ENCODE measurements at regions not wholly inside any gene's neighbourhood (a gene's known extent, or its start where the extent isn't known, plus 50 kb on each side); places are given as distances from the start of the nearest gene placed in this dataset.

DNA sequence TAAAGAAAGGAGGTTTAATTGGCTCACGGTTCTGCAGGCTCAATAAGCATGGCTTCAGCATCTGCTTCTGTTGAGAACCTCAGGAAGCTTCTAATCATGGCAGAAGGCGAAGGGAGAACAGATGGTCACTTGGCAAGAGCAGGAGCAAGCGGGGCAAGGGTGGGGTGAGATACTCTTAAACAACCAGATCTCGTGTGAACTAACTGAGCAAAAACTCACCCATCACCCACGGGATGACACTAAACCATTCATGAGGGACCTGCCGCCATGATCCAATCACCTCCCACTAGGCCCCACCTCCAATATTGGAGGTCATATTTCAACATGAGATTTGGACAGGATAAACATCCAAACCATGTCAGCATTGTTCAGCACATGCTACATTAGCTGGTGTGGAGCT, 89.1 kb upstream of the HAND1 start:
- Histone ChIP-seq H3K4me1 (ENCODE audit: insufficient read depth) (peaks cover 15% of the 10 kb centered on the region), H3K79me2 (replicated peaks; ENCODE audit: insufficient read depth) (no peaks in the 10 kb centered on the region), H4K20me1 (replicated peaks; ENCODE audit: insufficient read depth) (0 out of 2 replicates have a peak, but pooled peaks cover 2% of the 10 kb centered on the region), H3K36me3 (ENCODE audit: insufficient read depth) (no peaks in the 10 kb centered on the region), H2AFZ (no peak overlapping the region), H3K27me3 (ENCODE audit: insufficient read depth) (no peaks in the 10 kb centered on the region), H3F3A (replicated peaks; ENCODE audit: low read depth) (0 out of 2 replicates have a peak, but pooled peaks cover 7% of the 10 kb centered on the region), H3K9me2 (ENCODE audit: insufficient read depth) (no peaks in the 10 kb centered on the region), H3K4me2 (no peak overlapping the region), H3K4me3 (no peak overlapping the region), H3K27ac (ENCODE audit: low read depth) (no peak overlapping the region)
- Mint-ChIP-seq H3K27ac (no peak overlapping the region), H3K4me3 (no peak overlapping the region), H3K9me3 (no peaks in the 10 kb centered on the region), H3K36me3 (ENCODE audit: low read depth) (no peaks in the 10 kb centered on the region), H3K27me3 (ENCODE audit: insufficient read depth, low read depth, poor library complexity) (peaks cover 2% of the 10 kb centered on the region), H3K4me1 (peaks cover 9% of the 10 kb centered on the region)
- no peak for DNase-seq (ENCODE audit: low spot score)
- no peak for ATAC-seq
- TF ChIP-seq, protein P1, sequence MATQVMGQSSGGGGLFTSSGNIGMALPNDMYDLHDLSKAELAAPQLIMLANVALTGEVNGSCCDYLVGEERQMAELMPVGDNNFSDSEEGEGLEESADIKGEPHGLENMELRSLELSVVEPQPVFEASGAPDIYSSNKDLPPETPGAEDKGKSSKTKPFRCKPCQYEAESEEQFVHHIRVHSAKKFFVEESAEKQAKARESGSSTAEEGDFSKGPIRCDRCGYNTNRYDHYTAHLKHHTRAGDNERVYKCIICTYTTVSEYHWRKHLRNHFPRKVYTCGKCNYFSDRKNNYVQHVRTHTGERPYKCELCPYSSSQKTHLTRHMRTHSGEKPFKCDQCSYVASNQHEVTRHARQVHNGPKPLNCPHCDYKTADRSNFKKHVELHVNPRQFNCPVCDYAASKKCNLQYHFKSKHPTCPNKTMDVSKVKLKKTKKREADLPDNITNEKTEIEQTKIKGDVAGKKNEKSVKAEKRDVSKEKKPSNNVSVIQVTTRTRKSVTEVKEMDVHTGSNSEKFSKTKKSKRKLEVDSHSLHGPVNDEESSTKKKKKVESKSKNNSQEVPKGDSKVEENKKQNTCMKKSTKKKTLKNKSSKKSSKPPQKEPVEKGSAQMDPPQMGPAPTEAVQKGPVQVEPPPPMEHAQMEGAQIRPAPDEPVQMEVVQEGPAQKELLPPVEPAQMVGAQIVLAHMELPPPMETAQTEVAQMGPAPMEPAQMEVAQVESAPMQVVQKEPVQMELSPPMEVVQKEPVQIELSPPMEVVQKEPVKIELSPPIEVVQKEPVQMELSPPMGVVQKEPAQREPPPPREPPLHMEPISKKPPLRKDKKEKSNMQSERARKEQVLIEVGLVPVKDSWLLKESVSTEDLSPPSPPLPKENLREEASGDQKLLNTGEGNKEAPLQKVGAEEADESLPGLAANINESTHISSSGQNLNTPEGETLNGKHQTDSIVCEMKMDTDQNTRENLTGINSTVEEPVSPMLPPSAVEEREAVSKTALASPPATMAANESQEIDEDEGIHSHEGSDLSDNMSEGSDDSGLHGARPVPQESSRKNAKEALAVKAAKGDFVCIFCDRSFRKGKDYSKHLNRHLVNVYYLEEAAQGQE (IDR thresholded peaks at IDR 0.05; ENCODE audit: unreplicated experiment): no peak
- TF ChIP-seq NANOG (IDR thresholded peaks at IDR 0.05; ENCODE audit: borderline replicate concordance): no peak
- TF ChIP-seq, protein P2, sequence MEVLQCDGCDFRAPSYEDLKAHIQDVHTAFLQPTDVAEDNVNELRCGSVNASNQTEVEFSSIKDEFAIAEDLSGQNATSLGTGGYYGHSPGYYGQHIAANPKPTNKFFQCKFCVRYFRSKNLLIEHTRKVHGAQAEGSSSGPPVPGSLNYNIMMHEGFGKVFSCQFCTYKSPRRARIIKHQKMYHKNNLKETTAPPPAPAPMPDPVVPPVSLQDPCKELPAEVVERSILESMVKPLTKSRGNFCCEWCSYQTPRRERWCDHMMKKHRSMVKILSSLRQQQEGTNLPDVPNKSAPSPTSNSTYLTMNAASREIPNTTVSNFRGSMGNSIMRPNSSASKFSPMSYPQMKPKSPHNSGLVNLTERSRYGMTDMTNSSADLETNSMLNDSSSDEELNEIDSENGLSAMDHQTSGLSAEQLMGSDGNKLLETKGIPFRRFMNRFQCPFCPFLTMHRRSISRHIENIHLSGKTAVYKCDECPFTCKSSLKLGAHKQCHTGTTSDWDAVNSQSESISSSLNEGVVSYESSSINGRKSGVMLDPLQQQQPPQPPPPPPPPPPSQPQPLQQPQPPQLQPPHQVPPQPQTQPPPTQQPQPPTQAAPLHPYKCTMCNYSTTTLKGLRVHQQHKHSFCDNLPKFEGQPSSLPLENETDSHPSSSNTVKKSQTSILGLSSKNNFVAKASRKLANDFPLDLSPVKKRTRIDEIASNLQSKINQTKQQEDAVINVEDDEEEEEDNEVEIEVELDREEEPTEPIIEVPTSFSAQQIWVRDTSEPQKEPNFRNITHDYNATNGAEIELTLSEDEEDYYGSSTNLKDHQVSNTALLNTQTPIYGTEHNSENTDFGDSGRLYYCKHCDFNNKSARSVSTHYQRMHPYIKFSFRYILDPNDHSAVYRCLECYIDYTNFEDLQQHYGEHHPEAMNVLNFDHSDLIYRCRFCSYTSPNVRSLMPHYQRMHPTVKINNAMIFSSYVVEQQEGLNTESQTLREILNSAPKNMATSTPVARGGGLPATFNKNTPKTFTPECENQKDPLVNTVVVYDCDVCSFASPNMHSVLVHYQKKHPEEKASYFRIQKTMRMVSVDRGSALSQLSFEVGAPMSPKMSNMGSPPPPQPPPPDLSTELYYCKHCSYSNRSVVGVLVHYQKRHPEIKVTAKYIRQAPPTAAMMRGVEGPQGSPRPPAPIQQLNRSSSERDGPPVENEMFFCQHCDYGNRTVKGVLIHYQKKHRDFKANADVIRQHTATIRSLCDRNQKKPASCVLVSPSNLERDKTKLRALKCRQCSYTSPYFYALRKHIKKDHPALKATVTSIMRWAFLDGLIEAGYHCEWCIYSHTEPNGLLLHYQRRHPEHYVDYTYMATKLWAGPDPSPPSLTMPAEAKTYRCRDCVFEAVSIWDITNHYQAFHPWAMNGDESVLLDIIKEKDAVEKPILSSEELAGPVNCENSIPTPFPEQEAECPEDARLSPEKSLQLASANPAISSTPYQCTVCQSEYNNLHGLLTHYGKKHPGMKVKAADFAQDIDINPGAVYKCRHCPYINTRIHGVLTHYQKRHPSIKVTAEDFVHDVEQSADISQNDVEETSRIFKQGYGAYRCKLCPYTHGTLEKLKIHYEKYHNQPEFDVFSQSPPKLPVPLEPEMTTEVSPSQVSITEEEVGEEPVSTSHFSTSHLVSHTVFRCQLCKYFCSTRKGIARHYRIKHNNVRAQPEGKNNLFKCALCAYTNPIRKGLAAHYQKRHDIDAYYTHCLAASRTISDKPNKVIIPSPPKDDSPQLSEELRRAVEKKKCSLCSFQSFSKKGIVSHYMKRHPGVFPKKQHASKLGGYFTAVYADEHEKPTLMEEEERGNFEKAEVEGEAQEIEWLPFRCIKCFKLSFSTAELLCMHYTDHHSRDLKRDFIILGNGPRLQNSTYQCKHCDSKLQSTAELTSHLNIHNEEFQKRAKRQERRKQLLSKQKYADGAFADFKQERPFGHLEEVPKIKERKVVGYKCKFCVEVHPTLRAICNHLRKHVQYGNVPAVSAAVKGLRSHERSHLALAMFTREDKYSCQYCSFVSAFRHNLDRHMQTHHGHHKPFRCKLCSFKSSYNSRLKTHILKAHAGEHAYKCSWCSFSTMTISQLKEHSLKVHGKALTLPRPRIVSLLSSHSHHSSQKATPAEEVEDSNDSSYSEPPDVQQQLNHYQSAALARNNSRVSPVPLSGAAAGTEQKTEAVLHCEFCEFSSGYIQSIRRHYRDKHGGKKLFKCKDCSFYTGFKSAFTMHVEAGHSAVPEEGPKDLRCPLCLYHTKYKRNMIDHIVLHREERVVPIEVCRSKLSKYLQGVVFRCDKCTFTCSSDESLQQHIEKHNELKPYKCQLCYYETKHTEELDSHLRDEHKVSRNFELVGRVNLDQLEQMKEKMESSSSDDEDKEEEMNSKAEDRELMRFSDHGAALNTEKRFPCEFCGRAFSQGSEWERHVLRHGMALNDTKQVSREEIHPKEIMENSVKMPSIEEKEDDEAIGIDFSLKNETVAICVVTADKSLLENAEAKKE (CRISPR knock-in tag; IDR thresholded peaks at IDR 0.05): no peak
- TF ChIP-seq, protein P3, sequence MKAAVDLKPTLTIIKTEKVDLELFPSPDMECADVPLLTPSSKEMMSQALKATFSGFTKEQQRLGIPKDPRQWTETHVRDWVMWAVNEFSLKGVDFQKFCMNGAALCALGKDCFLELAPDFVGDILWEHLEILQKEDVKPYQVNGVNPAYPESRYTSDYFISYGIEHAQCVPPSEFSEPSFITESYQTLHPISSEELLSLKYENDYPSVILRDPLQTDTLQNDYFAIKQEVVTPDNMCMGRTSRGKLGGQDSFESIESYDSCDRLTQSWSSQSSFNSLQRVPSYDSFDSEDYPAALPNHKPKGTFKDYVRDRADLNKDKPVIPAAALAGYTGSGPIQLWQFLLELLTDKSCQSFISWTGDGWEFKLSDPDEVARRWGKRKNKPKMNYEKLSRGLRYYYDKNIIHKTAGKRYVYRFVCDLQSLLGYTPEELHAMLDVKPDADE (IDR thresholded peaks at IDR 0.05): no peak
- no peak for TF ChIP-seq STAT1 (IDR thresholded peaks at IDR 0.05; ENCODE audit: unreplicated experiment)
- TF ChIP-seq ZNF114 (CRISPR knock-in tag; IDR thresholded peaks at IDR 0.05): no peak
- TF ChIP-seq POLR2AphosphoS5 (IDR thresholded peaks at IDR 0.05; ENCODE audit: low read depth): no peak
- no peak for TF ChIP-seq EZH2phosphoT487 (IDR thresholded peaks at IDR 0.05; ENCODE audit: unreplicated experiment)
- no peak for TF ChIP-seq CREB1 (CRISPR knock-in tag; IDR thresholded peaks at IDR 0.05; ENCODE audit: low read depth)
- no peak for TF ChIP-seq ZNF331 (CRISPR knock-in tag; IDR thresholded peaks at IDR 0.05; ENCODE audit: low read depth)
- no peak for TF ChIP-seq JUNB (IDR thresholded peaks at IDR 0.05; ENCODE audit: unreplicated experiment)
- no peak for TF ChIP-seq EZH2 (IDR thresholded peaks at IDR 0.05; ENCODE audit: low read depth, unreplicated experiment)
- TF ChIP-seq, protein P4, sequence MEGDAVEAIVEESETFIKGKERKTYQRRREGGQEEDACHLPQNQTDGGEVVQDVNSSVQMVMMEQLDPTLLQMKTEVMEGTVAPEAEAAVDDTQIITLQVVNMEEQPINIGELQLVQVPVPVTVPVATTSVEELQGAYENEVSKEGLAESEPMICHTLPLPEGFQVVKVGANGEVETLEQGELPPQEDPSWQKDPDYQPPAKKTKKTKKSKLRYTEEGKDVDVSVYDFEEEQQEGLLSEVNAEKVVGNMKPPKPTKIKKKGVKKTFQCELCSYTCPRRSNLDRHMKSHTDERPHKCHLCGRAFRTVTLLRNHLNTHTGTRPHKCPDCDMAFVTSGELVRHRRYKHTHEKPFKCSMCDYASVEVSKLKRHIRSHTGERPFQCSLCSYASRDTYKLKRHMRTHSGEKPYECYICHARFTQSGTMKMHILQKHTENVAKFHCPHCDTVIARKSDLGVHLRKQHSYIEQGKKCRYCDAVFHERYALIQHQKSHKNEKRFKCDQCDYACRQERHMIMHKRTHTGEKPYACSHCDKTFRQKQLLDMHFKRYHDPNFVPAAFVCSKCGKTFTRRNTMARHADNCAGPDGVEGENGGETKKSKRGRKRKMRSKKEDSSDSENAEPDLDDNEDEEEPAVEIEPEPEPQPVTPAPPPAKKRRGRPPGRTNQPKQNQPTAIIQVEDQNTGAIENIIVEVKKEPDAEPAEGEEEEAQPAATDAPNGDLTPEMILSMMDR (conservative IDR thresholded peaks at IDR 0.05; ENCODE audit: low read depth in 2 of 2): no peak
